MCF 10A (cell line): ENCODE measurements at regions not wholly inside any gene's neighbourhood (a gene's known extent, or its start where the extent isn't known, plus 50 kb on each side); places are given as distances from the start of the nearest gene placed in this dataset.

ENCODE experiments used
- BruUV-seq: library from RNA; stranded (reverse); fragments of 400-500 nt; replicated peaks from 2 replicates; lab custom pipeline; 2021; lab: Mats Ljungman, UMichigan
- CTCF ChIA-PET: fragments of 300-600 bp; sonication (Branson Sonifier 250); formaldehyde crosslinking; extraction: SDS; loops from one replicate; lab custom pipeline; 2021; ENCODE audit warnings: antibody characterized with exemption, inconsistent platforms; lab: Yijun Ruan, JAX
- POLR2A ChIA-PET: fragments of 300-600, 350-650 bp; sonication (Branson Sonifier 250); formaldehyde crosslinking; extraction: SDS; loops from one replicate; lab custom pipeline; 2020; ENCODE audit warnings: antibody characterized with exemption, inconsistent platforms; lab: Yijun Ruan, JAX
- DNase-seq: peaks from one replicate; pipeline ENCODE4 v3.0.0-alpha.2; 2018; ENCODE audit not compliant: unreplicated experiment
- H3K27ac Mint-ChIP-seq: one replicate; pipeline ENCODE4 v1.8.0; 2022; ENCODE audit warnings: mild to moderate bottlenecking, low read depth, mixed read lengths; ENCODE audit not compliant: unreplicated experiment
- H3K27me3 Mint-ChIP-seq: one replicate; pipeline ENCODE4 v1.8.0; 2022; ENCODE audit warnings: mixed read lengths; ENCODE audit not compliant: insufficient read depth, unreplicated experiment
- H3K36me3 Mint-ChIP-seq: one replicate; pipeline ENCODE4 v1.8.0; 2022; ENCODE audit warnings: mild to moderate bottlenecking, moderate library complexity, mixed read lengths; ENCODE audit not compliant: insufficient read depth, unreplicated experiment
- H3K4me1 Mint-ChIP-seq: one replicate; pipeline ENCODE4 v1.8.0; 2022; ENCODE audit warnings: mixed read lengths; ENCODE audit not compliant: insufficient read depth, unreplicated experiment
- H3K4me3 Mint-ChIP-seq: one replicate; pipeline ENCODE4 v1.8.0; 2022; ENCODE audit warnings: mild to moderate bottlenecking, moderate library complexity, mixed read lengths; ENCODE audit not compliant: unreplicated experiment
- H3K9me3 Mint-ChIP-seq: one replicate; pipeline ENCODE4 v1.8.0; 2022; ENCODE audit warnings: mixed read lengths; ENCODE audit not compliant: unreplicated experiment
- CTCF ChIP-seq: fragments of 200-600 bp; IDR thresholded peaks from one replicate; pipeline ENCODE4 v1.8.0; 2022; ENCODE audit warnings: antibody characterized with exemption, mild to moderate bottlenecking; ENCODE audit not compliant: unreplicated experiment
- intact Hi-C: fragments of 100-400 bp; cut with micrococcal nuclease; formaldehyde crosslinking; loops from 2 replicates; pipeline ENCODE4 v1.14.1; 2022

GRCh38 chr19:29324717-29325116 is 111.8 kb upstream of the UQCRFS1 start:
- POLR2A ChIA-PET: no interaction called here
- no peak for TF ChIP-seq CTCF
- DNase-seq: no peak
- Mint-ChIP-seq H3K4me1 (no peaks in the 10 kb centered on the region), H3K9me3 (peaks cover 62% of the 10 kb centered on the region), H3K4me3 (no peak overlapping the region), H3K27ac (no peak overlapping the region), H3K36me3 (no peaks in the 10 kb centered on the region), H3K27me3 (no peaks in the 10 kb centered on the region)
- intact Hi-C loops: no loop called here
- CTCF ChIA-PET: no interaction called here
- BruUV-seq: no TSS peak

DNA sequence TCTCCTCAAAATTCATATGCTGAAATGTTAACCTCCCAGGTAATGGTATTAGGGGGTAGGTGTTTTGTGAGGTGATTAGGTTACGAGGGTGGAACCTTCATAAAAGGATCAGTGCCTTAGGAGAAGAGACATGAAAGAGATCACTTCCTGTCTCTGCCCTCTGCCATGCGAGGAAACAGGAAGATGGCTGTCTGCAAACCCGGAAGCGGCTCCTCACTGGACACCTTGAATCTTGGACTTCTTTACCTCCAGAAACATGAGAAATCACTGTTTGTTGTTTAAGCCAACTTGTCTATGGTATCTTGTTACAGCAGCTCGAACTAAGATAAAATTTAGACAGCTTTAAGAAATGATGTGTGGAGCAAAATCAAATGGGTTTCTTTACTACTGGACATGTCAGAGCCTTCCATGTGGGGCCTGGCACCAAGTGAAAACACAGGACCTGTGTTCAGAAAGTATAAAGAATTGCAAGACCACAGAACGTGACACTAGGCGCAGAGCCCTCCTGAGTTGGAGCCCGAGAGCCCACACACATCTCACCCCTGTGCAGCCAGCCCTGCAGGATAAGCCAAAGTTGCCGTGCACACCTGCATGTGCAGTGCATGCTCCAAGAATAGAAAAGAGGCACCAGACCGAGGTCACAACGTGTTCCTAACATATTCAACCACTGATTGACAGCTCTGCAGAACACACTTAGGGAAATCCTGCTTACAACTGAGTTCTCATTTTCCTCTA is 112.5 kb upstream of the UQCRFS1 start:
- Mint-ChIP-seq H3K36me3 (no peaks in the 10 kb centered on the region), H3K27me3 (no peaks in the 10 kb centered on the region), H3K9me3 (peaks cover 60% of the 10 kb centered on the region), H3K4me1 (no peaks in the 10 kb centered on the region), H3K27ac (no peak overlapping the region), H3K4me3 (no peak overlapping the region)
- DNase-seq: no peak
- CTCF ChIA-PET: interaction anchor here (0.6 kb wide), 1 partner anchor 13 kb away, joined by 4 read pairs; no protein-coding TSS in a partner anchor
- BruUV-seq: no TSS peak
- intact Hi-C loops: no loop called here
- no peak for TF ChIP-seq CTCF
- POLR2A ChIA-PET: no interaction called here

GRCh38 chr19:29326351-29326750 is 113.4 kb upstream of the UQCRFS1 start:
- peaks cover 60% of the 10 kb centered on the region for H3K9me3 Mint-ChIP-seq

More at GRCh38 chr19:29326351-29326750, 113.4 kb upstream of the UQCRFS1 start:
- POLR2A ChIA-PET: no interaction called here
- BruUV-seq: no TSS peak
- intact Hi-C loops: no loop called here
- H3K4me1 Mint-ChIP-seq: no peaks in the 10 kb centered on the region
- no peak for DNase-seq
- H3K27me3 Mint-ChIP-seq: no peaks in the 10 kb centered on the region
- no peaks in the 10 kb centered on the region for H3K36me3 Mint-ChIP-seq
- no peak overlapping the region for H3K27ac Mint-ChIP-seq
- TF ChIP-seq CTCF: no peak
- no peak overlapping the region for H3K4me3 Mint-ChIP-seq
- CTCF ChIA-PET: no interaction called here
